ENCODE measurements at regions not wholly inside any gene's neighbourhood (a gene's known extent, or its start where the extent isn't known, plus 50 kb on each side); places are given as distances from the start of the nearest gene placed in this dataset.

DNA sequence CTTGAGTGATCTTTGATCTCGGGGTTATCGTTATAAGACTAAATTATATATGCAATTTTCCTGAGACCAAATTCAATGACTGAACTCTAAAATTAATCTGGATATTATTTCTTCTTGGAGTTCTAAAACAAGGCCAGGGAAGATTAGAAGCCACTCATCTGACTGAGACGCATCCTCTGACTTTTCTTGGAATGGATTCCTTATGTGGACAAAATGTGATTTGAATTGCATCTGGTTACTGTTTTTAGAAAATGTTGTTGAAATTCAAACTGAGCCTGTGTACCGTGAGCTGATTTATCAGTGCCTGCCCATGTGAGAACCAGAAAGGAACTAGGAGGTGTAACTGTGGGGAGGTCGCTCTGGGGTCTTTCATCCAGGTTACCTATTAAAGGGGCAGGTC is 330.8 kb downstream of the OSR1 start:
- DNase-seq (ENCODE audit: low read depth, low spot score): no peak
- Mint-ChIP-seq H3K36me3 (ENCODE audit: low read depth) (no peaks in the 10 kb centered on the region), H3K4me3 (no peak overlapping the region), H3K4me1 (no peaks in the 10 kb centered on the region), H3K9me3 (no peaks in the 10 kb centered on the region), H3K27me3 (ENCODE audit: low read depth) (no peaks in the 10 kb centered on the region), H3K27ac (ENCODE audit: unreplicated experiment) (no peak overlapping the region)
- TF ChIP-seq, protein P1, sequence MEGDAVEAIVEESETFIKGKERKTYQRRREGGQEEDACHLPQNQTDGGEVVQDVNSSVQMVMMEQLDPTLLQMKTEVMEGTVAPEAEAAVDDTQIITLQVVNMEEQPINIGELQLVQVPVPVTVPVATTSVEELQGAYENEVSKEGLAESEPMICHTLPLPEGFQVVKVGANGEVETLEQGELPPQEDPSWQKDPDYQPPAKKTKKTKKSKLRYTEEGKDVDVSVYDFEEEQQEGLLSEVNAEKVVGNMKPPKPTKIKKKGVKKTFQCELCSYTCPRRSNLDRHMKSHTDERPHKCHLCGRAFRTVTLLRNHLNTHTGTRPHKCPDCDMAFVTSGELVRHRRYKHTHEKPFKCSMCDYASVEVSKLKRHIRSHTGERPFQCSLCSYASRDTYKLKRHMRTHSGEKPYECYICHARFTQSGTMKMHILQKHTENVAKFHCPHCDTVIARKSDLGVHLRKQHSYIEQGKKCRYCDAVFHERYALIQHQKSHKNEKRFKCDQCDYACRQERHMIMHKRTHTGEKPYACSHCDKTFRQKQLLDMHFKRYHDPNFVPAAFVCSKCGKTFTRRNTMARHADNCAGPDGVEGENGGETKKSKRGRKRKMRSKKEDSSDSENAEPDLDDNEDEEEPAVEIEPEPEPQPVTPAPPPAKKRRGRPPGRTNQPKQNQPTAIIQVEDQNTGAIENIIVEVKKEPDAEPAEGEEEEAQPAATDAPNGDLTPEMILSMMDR (conservative IDR thresholded peaks at IDR 0.05): no peak

DNA sequence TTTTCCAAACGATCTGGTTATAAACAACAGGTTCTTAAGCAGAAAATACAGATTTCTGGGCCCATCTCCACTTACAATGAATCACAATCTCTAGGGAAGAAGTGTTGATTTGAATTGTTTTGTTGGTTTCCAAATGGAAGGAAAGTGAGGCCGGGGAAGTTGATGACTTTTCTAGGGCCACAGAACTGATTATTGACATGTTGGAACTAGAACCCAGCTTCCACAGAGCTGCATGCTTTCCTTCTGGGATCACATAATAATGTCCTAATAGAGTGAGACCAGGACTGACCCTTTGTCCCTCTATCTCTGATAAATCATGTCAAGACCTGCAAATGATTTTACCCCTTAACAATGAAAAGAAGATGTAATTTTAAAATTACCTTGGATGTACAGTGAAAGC is 332.2 kb downstream of the OSR1 start:
- DNase-seq (ENCODE audit: low read depth, low spot score): no peak
- H3K4me3 Mint-ChIP-seq: no peak overlapping the region
- H3K27me3 Mint-ChIP-seq (ENCODE audit: low read depth): no peaks in the 10 kb centered on the region
- TF ChIP-seq, protein P1 (conservative IDR thresholded peaks at IDR 0.05): no peak
- H3K9me3 Mint-ChIP-seq: no peaks in the 10 kb centered on the region
- no peak overlapping the region for H3K27ac Mint-ChIP-seq (ENCODE audit: unreplicated experiment)
- no peaks in the 10 kb centered on the region for H3K36me3 Mint-ChIP-seq (ENCODE audit: low read depth)
- H3K4me1 Mint-ChIP-seq: peaks cover 9% of the 10 kb centered on the region

GRCh38 chr2:19022334-19022733 is 336.1 kb downstream of the OSR1 start:
- Mint-ChIP-seq H3K4me1 (peaks cover 11% of the 10 kb centered on the region), H3K27ac (ENCODE audit: unreplicated experiment) (no peak overlapping the region), H3K4me3 (no peak overlapping the region), H3K27me3 (ENCODE audit: low read depth) (no peaks in the 10 kb centered on the region), H3K9me3 (no peaks in the 10 kb centered on the region), H3K36me3 (ENCODE audit: low read depth) (no peaks in the 10 kb centered on the region)
- no peak for DNase-seq (ENCODE audit: low read depth, low spot score)
- TF ChIP-seq, protein P1 (conservative IDR thresholded peaks at IDR 0.05): no peak

DNA sequence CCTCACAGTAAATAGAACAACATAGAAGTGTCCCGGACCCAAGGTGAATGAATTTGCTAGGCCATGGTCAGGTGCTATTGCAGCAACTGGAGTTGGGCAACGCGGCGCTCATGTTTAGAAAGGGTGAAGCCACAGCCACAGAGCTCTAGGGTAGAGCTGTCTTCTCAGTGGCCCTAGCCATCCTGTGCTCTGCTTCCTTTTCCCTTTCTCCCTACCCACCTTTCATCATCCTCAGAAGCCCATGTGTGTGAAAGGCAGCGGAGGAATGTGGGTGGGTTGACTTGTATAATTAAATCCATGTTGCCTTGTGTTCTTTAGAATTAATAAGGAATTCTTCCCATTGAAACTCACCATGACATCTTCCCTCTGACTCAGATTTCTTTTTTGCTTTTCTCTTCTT is 336.7 kb downstream of the OSR1 start:
- H3K27ac Mint-ChIP-seq (ENCODE audit: unreplicated experiment): no peak overlapping the region
- no peaks in the 10 kb centered on the region for H3K36me3 Mint-ChIP-seq (ENCODE audit: low read depth)
- TF ChIP-seq, protein P1 (conservative IDR thresholded peaks at IDR 0.05): no peak
- H3K27me3 Mint-ChIP-seq (ENCODE audit: low read depth): no peaks in the 10 kb centered on the region
- DNase-seq (ENCODE audit: low read depth, low spot score): no peak
- peaks cover 11% of the 10 kb centered on the region for H3K4me1 Mint-ChIP-seq
- no peak overlapping the region for H3K4me3 Mint-ChIP-seq
- peaks cover 2% of the 10 kb centered on the region for H3K9me3 Mint-ChIP-seq

- H3K27me3 Mint-ChIP-seq (ENCODE audit: low read depth): no peaks in the 10 kb centered on the region
- TF ChIP-seq, protein P1 (conservative IDR thresholded peaks at IDR 0.05): no peak
These were observed 337.3 kb downstream of the OSR1 start for GRCh38 chr2:19021100-19021476.

More at GRCh38 chr2:19021100-19021476, 337.3 kb downstream of the OSR1 start:
- Mint-ChIP-seq H3K4me1 (peaks cover 11% of the 10 kb centered on the region), H3K9me3 (peaks cover 7% of the 10 kb centered on the region), H3K27ac (ENCODE audit: unreplicated experiment) (no peak overlapping the region), H3K36me3 (ENCODE audit: low read depth) (no peaks in the 10 kb centered on the region), H3K4me3 (no peak overlapping the region)
- DNase-seq (ENCODE audit: low read depth, low spot score): no peak

Data from neural crest cell (in vitro differentiated cells).